GM12873 (cell line): ENCODE measurements at regions not wholly inside any gene's neighbourhood (a gene's known extent, or its start where the extent isn't known, plus 50 kb on each side); places are given as distances from the start of the nearest gene placed in this dataset.

Experiments
- CTCF ChIP-seq: IDR thresholded peaks from 2 replicates; pipeline ENCODE4 v1.5.1; 2012; ENCODE audit warnings: low read depth, mild to moderate bottlenecking, moderate library complexity, low read length, control low read depth; ENCODE audit not compliant: insufficient read depth; ENCODE audit errors: missing control alignments

- no peak for TF ChIP-seq CTCF
Observed at GRCh38 chr12:88737838-88738472, 157.7 kb upstream of the KITLG start.

GRCh38 chr12:88736031-88736430 is 155.8 kb upstream of the KITLG start:
- no peak for TF ChIP-seq CTCF

GRCh38 chr12:88733008-88733407 is 152.7 kb upstream of the KITLG start:
- TF ChIP-seq CTCF = no peak

- no peak for TF ChIP-seq CTCF
Observed at GRCh38 chr12:88729196-88729595, 148.9 kb upstream of the KITLG start.

GRCh38 chr12:88726806-88727720 is 146.8 kb upstream of the KITLG start:
- TF ChIP-seq CTCF = no peak

GRCh38 chr12:88725592-88726143 is 145.4 kb upstream of the KITLG start:
- TF ChIP-seq CTCF = no peak

GRCh38 chr12:88723219-88723618 is 142.9 kb upstream of the KITLG start:
- no peak for TF ChIP-seq CTCF
